ENCODE measurements at regions not wholly inside any gene's neighbourhood (a gene's known extent, or its start where the extent isn't known, plus 50 kb on each side); places are given as distances from the start of the nearest gene placed in this dataset.

DNA sequence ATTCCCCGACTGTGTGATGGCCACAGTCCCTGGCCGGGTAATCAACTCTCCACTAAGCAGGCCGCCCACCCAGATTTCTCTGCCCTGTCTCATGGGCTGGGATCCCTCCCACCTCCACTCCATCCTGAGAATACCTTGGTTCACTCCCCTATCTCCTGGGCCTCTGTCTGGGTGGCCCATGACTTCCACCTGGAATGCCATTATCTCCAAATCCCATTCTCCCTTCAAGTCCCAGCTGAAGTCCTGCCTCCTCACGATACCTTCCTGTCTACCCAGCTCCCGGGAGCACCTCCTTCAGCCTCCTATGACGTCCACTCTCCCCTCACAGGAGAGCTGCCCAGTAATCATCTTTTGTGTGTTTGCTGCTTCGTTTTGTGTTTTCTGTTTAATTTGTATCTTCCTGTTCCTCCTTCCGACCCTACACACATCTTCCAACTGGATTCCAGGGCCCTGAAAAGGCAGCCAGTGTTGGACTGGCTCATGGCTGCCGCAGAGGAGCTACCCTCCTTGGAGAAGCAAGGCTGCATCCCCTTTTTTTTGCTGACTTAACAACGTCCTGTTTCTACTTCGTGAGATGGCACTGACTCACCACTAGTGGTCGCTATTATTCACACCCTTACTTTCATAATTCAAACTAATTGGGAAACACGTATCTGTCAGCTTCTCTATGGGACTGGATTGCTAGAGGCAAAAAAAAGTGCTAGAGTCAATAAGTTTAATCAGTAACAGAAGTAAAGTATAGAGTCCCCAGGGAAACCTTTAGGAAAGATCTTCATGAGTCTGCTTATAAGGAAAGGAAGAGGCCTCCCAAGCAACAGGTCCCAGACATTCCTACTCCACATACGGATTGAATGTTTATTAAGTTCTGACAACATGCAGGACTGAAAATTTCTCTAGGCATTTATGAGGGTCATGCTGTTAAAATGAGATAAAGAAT lies 171.9 kb upstream of the GATA6 start (continued):
- TF ChIP-seq ZNF592 (IDR thresholded peaks at IDR 0.05), result no peak
- peak; percentile 73 to 86 (median 83) for TF ChIP-seq CTCF (IDR thresholded peaks at IDR 0.05 in 2 of 3, conservative IDR thresholded peaks at IDR 0.05 in 1 of 3; ENCODE audit: control insufficient read depth in 2 of 3, extremely low read depth in 1 of 3, insufficient read depth in 1 of 3, low read depth in 3 of 3, low read length in 3 of 3)
- no peak for TF ChIP-seq E2F8 (IDR thresholded peaks at IDR 0.05; ENCODE audit: low read depth, partially characterized antibody)
- no peak for TF ChIP-seq FOXM1 (IDR thresholded peaks at IDR 0.05; ENCODE audit: low read depth, low read length)
